NCI-H1048 (cell line): ENCODE measurements at regions not wholly inside any gene's neighbourhood (a gene's known extent, or its start where the extent isn't known, plus 50 kb on each side); places are given as distances from the start of the nearest gene placed in this dataset.
A peak's percentile ranks its signal among the peaks of the same experiment; 100 is the strongest.
"Not testable (repeated sequence)": the region's sequence is repeated elsewhere in the genome, so short reads cannot be mapped to it uniquely, and the experiment has no call there.

Experiments
- DNase-seq: peaks from one replicate; lab custom pipeline; 2025; lab: John Stamatoyannopoulos, UW

DNA sequence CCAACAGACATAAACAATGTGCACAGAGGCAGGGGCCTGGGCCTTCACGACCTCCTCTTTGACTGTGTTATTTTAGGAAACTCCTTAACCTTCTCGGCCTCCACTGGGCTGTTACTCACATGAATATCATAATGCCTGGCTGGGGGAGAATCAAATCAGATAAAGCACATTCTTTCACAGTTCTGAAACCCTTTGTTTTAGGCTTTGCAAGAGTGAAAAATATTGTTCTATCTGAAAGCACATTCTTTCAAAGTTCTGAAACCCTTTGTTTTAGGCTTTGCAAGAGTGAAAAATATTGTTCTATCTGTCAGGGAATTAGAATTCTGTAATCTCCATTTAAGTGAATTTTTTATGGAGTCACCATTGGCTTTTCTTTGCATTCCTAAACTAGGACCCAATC lies 50.7 kb upstream of the SYNDIG1 start:
- no peak for DNase-seq

DNA sequence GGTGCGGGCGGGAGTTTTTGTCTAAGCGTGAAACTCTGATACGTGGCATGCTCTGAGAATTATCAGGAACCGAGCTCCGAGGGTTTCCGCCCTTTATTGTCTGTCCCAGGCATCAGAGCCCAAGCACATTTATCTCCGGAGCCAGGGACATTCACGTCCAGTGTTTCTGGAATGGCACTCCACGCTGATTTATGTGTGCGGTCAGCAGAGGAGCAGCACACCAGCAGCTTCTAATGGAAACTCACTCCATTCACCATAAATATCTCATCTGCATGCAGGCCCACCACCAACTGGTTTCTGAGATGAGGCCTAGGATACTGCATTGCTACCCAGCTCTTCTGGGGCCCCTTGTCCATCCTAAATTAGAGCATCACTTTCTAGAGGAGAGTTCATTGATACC lies 51.9 kb upstream of the SYNDIG1 start:
- DNase-seq: no peak

DNA sequence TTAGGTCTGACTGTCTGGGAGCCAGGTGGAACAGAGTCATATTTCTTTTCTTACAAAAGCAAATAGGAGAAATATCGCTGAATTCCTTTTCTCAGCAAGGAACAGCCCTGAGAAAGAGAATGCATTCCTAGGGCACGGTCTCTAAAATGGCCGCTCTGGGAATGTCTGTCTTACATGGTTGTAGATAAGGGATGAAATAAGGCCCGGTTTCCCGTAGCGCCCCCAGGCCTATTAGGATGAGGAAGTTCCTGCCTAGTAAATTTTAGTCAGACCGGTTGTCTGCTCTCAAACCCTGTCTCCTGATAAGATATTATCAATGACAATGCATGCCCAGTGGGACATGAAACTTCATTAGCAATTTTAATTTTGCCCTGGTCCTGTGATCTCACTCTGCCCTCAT lies 54.0 kb upstream of the SYNDIG1 start:
- not testable (repeated sequence) for DNase-seq

DNA sequence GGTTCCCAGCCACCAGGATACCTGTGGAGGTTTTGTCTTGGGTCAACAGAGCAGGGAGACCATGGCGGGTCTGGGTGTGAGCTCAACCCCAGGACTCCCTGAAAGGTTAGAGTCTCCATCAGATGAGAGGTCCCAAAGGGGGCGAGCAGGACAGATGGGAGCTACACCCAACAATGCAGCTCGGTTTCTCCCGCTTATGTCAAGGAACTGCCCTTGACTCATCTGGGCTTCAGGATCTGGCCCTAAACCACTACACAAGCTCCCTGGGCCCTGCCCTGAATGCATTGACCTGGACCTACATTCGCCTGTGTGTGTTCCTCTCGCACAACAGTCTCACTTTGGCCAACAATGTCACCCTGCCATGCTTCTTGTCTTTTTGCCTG lies 57.6 kb upstream of the SYNDIG1 start:
- no peak for DNase-seq

DNA sequence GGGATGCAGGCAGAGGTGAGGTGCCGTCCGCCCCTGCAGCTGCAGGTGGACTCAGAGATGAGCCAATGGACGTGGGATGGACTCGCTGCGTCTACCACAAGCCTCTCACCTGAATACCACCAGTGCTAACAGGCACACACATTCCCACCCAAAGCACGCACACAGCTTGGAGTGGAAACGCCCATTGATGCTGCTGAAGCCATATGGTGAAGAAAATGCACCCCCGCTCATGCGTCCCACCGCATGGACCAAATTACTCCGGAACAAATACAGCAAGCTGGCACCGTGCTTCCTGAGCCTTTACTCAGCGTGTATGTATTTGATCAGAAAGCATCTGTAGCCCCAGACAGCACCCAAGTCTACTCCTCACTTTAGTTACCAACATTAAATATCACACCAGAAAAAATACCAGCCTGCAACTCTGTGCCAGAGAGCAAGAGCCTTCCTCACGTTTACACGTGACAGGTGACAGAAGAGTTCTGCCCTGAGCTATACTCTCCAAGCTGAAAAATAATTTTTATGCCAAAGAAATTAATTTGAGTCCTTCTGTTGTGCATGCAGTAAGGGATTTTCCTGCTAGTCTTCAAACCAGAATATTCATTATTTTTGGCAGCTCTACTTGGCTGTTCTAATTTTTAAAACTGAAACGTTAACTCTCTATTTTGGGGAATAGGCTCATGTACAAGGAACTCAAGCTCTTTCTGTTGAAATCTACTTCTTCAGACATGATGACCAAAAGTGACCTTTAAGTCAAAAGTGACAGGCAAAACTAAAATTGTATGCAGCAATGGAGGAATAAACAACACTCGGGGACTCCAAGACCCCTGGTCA lies 58.2 kb upstream of the SYNDIG1 start:
- no peak for DNase-seq

DNA sequence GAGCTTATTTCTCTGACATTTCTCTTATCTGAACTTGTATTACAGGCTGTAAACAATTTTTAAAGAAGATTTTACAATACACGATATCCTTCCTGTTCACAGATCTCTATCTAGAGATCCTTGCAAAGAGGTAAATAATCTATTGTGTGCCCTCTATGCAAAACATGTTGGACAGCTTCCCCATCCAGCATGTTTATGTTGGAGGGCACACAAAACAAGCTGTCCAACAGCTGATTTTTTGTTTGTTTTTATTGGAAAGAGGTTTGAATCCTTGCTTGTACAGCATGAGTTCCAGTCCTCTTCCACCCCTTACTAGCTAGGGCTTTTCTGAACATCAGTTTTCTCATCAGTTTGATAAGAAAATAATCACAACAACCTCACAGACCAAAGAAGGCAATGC lies 62.3 kb upstream of the SYNDIG1 start:
- DNase-seq: no peak

DNA sequence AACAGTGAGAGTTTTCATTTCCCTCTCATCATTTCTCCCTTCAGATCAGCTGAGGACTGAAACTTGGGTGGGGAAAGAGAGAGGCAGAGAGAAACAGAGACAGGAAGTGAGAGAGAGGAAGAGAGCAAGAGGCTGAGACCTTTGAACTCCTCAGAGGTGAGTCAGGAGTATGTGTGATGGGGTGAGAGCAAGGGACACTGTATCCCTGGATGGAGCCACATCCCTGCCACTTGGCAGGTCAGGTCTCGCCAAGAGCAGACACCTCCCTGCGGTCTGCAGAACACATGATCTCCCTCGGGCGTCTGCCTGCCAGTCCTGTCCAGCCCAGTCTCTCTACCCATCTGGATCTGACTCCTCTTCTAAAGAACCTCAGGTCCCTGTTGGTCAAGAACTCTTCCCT lies 62.7 kb upstream of the SYNDIG1 start:
- no peak for DNase-seq

DNA sequence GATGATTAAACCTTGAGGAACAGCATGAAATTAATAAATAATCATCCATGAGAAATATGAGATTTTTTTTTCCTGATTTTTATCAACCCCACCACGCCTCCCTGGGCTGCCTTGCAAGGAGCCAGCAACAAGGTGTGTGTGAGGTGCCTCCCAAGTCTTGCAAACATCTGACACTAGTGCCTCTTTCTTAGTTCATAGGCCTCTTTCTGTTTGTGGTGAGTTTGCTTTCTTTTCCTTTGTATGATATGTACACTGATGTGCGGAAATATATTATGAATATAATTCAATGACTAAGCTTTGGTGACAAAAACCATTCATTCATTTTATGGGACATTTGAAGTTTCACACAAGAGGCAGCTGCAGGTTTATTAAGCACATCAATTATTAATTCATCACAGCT lies 63.2 kb upstream of the SYNDIG1 start:
- DNase-seq: no peak

DNA sequence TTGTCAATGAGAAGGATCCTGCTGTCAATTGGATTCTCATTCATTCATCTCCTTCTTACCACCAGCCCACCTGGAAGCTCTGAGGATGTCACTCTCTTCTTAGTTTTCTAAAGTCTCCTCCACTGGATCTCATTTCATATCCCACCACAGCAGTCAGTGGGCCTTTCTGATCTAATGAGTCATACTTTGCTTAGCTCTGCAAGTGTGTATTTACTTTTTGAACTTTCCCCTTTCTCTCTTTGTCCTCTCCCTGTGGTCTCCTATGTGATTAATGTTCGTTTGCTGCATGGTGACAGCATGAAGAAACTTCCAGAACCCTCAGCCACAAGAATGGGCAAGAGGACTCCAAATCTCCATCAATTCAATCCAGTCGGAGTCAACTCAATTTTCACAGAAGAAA lies 63.6 kb upstream of the SYNDIG1 start:
- no peak for DNase-seq

DNA sequence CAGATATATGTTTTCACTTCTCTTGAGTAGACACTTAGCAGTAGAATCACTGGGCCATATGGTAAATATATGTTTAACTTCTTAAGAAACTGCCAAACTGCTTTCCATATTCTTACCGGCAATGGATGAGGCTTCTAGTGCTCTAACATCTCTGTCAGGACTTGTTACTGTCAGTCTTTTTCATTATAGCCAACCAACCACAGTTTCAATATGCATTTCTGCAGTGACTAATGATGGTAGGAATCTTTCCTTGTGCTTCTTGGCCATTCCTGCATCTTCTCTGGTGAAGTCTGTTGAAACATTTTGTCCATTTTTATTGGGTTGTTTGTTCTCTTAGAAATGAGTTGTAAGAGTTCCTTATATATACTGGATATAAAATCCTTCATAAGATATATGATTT lies 66.0 kb upstream of the SYNDIG1 start:
- DNase-seq: no peak

DNA sequence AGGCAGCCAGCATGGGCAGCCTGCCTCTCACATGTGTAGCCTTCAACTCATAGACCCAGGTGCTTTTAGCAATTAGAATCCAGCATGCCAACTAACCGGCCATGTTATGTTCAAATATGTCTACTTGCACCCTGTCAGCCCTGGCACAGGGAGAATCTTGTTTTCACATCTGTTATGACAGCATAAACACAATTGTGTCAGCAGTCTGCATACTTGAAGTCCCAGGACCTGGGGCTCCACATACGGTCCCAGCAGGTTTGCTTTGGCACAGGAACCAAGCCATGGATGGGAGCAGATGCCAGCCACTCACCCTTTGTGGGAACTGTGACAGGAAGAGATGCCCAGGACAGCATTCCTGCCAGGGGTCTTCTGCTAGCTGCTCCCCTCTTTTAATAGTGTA lies 67.2 kb upstream of the SYNDIG1 start:
- no peak for DNase-seq

DNA sequence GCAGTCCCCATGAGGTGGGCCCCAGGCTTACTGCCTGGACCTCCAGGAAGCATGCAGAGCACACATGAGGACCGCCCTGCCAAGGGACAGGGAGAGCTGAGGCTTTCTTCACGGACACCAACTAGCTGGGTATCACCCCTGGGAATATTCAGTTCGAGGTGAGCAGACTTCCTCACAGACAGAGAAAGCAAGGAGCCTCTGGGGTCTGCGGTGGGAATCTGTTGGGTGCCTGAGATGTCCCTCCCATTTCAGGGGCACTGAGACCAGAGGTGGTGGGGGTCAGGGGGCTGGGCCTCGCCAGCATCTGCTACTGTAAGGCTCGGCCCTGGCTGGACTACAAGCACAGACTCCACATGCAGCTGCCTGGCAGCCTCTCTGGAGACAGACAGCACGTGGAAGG lies 74.3 kb upstream of the SYNDIG1 start:
- DNase-seq: no peak

DNA sequence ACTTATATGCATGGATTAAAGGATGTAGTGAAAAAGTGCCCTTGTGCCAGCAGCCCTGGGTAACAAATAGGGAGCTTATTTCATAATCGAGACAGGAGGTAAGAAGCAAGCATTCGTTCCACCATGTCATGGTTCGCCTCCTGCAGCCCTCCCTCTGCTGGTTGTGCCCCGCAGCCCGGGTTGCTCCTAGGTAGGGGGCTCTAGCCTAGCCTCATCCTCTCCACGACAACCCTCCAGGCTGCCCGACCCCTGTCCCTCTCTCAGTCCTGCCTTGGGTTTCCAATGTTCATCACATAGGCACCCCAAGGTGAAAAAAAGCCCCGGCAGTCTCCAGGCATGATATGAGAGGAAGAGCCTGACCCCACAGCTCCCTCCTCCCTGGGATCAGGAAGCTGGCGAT lies 75.5 kb upstream of the SYNDIG1 start:
- no peak for DNase-seq

DNA sequence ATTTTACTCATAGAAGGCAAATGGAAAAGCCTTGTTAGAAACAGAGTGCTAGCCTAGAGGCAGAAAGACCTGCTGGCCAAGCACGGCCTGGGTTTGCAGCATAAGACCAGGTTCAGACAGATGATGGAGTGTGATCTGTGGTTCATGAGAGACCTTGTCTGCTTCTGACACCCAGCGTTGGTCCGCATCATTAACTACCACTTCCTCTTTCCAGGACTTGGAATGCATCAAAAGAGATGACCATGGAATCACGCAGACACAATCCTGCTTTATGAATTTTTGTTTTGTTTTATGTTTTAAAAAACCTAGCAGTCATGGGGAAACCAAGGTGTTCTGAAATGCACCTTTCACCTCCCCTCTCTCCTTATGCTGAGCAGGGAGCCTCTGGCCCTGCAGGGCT lies 76.8 kb upstream of the SYNDIG1 start:
- no peak for DNase-seq

DNA sequence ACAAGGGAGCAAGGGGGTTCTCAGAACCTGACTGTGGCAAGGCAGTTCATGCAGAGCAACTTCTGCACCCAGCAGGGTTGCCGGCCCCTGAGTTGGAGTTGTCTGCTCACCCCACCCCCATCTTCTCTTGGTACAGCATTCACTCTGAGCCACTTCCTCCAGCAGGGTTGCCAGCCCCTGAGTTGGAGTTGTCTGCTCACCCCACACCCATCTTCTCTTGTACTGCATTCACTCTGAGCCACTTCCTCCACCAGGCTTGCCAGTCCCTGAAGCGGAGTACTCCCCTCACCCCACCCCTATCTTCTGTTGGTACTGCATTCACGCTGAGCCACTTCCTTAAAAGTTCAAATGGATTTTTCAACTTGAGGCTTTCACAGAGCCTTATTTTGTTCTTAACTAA lies 79.7 kb upstream of the SYNDIG1 start:
- no peak for DNase-seq

DNA sequence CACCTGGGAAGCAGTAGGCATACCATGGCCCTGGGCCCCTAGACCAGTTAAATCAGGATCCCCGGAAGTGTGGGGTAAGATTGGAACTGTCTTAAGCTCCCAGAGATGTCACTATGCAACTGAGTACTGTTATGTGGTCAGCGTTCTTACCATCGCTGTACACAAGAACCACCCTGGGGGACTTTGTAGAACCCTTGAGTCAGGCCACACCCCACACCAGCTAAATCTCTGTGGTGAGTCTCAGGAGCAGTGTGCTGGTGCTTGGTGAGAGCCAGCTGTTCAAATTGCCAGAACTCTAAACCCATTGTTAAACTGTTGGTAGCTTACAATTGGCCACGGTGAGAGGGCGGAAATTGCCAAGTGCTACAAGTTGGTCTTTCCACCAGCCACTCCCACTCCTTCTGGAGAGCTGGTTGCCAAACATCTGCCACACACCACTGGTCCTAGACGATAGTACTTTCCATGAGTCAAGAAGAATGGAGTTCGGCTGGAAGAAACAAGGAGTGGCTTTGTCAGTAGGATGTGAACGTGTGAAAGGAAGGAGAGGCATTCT lies 80.5 kb upstream of the SYNDIG1 start:
- DNase-seq: no peak

DNA sequence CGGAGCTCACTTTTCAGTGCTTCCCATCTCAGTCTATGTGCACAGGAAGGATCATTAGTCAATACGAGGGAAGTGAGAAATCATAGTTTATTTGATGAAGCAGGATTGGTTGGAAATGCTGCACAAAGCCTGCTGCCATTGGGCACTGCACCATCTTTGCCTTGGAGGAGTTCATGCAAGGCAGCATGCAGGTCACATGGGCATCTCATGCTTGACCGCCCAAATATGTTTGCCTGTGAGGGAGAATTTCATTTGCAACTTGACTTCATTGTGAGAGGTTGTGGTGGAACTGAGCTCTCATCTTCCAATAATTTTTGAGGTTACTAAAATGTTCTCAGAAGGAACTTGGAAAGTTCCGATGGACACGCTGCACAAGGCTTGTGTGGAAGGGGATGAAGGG lies 83.9 kb upstream of the SYNDIG1 start:
- no peak for DNase-seq

DNA sequence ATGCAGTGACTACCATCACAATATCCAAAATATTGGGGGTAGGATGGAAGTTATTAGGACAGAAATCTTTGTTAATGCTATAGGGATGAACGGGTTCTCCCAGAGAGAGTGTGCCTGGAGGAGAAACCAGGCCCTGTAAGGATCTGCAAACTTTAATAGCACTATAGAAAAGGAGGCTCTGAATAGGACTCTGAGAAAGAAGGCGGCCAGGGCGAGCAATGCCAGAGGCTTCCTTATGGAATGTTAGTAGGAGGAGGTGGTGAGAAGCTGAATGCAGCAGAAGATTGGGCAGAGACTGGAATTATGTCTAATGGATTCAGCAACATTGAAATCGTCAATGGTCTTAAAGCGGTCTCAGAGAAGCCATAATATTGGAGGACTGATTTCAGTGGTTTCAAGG lies 84.6 kb upstream of the SYNDIG1 start:
- no peak for DNase-seq

DNA sequence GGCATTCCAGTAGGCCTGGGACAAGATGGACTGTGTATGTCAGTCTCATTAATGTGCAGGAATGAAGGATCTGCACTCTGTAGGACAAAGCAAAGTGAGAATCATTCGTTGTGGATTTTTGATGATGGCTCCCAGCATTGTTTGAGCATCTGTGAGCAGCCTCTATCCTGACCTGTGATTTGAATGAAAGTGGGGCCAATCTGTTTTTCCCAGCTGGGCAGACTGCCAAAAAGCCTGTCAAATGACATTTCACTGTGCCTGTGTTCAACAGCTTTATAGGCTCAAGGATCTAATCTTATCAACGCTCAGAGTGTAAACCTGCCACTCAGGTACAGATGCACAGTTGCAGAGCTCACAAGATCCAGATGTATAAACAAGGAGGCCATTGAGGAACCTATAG lies 86.7 kb upstream of the SYNDIG1 start:
- DNase-seq: peak; percentile 65

DNA sequence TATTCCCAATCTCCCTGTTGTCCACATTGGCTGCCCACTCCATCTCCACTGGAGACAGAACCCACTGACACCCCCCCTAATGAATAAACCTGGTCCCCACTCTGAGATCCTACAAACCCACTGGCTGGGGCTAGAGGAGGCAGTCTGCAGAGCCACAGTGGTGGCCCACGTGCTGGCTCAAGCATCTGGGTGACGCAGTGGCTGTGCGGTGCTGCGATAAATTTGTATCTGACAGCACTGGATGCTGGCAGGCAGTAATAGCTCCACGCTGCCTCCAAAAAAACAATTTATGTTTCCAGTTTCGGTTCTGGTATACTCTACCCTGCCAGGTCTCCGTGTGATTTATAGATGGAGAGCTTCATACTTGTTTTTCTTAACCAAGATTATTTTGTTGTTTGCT lies 87.1 kb upstream of the SYNDIG1 start:
- no peak for DNase-seq

DNA sequence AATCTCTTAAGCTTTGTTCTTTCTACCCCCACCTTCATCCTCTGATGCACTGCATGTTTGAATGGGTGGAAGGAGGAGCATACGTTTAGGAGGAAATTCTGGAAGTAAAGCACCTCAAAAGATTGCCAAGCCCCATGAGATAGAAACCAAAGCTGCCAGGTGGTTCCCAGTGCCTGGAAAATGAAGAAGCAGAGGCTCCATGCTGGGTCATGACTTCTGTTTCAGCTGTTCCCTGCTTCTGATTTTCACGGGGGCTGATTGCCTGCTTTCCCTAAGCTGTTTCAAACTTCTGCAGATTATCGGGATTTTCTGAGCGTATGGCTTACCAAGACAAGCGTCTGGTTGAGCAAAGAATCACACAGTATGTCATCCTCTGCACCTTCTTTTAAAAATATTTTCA lies 87.5 kb upstream of the SYNDIG1 start:
- no peak for DNase-seq

DNA sequence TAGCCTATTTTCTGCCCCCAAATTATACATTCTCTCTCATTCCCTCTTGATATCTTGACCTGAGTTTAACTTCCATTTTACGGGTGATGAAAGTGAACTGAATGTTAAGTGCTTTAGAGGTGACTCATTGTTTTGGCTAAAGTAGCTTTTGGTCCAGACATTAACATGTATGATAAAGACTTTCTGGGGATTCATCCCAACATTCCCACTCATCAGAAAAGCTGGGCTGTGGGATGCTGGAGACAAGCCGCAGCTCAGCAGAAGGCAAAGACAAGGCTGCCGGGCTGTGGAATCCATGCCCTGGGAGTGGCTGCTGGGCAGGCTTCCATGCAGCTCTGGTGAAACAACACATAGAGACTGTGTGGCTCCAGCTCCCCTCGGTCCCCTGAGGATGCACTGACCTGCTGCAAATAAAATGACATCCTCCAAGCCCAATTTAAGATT lies 89.9 kb upstream of the SYNDIG1 start:
- no peak for DNase-seq

DNA sequence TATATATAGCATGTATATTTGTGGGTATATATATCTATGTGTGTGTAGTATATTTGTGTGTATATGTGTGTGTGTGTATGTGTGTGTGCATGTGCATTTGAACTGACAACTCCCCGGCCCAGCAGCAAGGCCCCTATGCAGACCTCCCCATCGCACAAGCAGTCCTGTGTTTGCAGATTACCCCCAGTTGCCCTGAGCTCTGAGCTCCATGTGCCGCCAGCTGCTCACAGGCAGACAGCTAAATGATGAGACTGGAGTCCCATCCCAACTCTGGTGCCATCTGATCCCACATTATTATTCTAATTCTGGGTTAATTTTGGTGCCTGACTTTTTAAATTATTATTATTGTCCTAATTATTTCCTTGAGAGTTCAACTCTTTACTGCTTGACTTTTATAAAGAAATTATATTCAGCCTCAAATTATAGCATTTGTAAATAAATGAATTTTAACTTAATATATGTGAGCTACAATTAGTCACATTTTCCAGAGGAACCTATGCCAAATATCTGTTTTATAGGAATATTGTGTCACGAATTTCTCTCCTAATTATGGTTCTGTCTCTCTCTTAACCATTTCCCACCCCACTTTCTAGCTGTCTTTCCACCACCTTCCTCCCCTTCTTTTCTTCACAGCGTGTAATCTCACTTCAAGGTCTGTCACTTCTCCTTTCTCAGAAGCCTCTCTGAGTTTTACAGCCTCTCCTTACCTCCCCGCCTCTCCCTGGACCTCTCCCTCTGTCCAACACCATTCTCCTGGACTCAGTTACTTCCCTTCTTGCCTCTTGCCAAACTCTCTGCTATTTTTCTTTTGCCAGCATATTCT lies 90.6 kb upstream of the SYNDIG1 start:
- no peak for DNase-seq
